NOMO-1 (cell line): ENCODE measurements at regions not wholly inside any gene's neighbourhood (a gene's known extent, or its start where the extent isn't known, plus 50 kb on each side); places are given as distances from the start of the nearest gene placed in this dataset.
"Not testable (repeated sequence)": the region's sequence is repeated elsewhere in the genome, so short reads cannot be mapped to it uniquely, and the experiment has no call there.

Source experiments
- DNase-seq, 2 experiments: peaks; one replicate each; lab custom pipeline; 2025; ENCODE audit not compliant: unreplicated experiment in 2 of 2; lab: John Stamatoyannopoulos, UW

DNA sequence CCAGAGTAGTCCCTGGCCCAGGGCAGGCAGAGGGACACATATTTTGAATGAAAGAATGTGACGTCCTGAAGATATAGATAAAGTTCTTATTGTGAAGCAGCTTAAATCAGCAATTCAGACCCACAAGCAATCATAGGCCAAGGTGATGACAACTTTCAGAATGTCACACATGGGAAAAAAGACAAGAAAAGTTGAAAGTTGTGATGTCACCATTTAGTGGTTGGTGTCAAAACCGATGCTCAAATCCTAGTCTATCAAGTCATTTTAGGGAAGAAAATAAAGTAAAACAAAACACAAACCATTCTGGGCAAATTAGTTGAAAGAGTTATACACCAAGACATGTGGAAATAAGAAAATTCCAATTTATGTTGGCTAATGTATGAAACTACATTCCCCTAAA is 710.8 kb downstream of the DOK5 start:
- no peak for DNase-seq

DNA sequence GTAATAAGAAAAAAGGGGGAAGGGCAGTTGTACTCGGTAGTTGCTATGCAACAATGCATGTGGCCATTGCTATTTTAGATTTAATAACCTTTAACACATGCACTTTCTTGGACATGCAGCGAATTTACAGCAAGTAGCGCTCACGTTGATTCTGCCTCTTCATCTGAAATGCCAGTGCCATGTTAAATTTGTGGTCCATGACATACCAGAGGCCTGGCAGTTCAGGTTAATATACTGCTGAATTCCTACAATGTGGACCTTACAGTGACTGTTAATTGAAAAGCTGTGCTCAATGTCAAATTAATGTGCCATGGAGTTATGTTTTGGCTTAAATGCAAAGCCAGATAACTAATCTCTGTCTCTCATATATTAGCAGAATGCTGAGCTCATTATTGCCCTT is 699.7 kb downstream of the DOK5 start:
- DNase-seq = no peak

DNA sequence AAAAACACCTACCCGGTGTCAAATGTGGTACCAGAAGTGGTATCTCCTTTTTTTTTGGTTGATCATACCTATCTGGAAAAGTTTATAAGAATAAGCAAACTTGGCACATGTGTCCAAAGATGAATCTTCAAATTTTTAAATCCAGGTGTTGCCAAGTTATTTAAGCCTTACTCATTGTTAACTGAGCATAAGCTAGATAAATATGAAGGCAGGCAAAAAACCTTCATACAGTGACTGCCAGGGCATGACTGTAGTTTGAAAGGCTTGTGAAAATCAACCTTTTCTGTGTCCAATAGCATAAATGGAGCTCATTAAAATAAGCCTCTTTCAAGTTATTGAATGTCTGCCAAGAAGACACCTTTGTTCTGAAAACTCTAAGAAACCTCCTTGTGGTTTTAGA is 699.2 kb downstream of the DOK5 start:
- no peak for DNase-seq

DNA sequence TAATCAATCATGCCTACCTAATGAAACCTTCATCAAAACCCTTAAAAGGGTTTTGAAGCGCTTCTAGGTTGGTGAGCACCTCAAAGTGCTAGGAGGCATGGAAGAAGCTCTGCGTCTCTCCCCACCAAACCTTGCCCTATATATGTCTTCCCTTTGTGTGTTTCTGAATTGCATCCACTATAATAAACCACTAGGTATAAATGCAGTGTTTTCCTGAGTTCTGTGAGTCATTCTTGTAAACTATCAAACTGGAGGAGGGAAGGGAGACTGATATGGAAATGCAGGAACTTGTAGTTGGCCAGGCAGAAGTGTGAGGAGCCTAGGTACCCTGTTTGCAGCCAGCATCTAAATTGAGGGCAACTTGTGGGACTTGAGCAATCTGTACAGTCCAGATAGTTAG is 698.8 kb downstream of the DOK5 start:
- no peak for DNase-seq

DNA sequence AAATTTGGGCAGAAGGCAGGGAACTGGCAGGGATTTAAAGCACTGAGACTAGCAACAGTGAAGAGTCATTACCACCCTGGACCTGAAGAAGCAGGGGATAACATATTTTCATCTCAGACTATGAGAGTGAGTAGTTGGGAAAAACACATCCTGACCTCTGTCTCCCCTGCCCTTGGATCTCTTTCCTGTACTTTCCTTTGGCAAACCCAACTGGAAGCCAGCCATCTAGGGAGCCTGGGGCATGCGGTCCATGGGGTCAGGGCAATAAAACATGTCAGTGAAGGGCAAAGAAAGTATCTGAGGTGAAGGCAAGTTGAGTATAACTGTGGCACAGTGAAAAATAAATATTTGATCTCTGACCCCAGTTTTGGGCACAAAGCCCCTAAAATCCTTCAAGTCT is 698.2 kb downstream of the DOK5 start:
- DNase-seq = no peak

DNA sequence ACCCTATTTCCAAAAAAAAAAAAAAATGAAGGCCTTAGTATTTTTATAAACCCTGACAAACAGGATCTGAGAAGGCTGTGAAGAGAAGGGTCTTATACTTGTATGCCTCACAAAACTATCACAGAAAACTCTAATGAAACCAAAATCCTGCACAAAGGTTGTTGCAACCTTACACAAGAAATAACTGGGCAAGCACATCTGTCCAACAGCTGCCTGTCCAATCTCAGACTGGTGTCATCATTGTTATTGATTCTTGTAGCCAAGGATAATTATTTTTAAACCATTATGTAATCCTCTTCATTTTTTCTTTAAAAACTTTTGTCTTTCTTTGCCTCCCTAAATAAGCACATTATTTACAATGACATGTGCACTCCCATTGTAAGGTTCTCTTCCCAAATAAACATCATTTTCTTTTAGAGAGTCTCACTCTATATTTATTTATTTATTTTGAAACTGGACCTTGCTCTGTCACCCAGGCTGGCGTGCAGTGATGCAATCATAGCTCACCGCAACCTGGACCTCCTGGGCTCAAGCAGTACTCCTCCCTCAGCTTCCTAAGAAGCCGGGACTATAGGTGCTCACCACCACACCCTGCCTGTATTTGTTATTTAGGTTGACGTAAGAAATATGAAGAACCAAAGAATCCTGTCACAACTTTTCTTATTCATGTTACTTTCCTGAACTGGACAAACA is 697.1 kb downstream of the DOK5 start:
- DNase-seq = no peak

DNA sequence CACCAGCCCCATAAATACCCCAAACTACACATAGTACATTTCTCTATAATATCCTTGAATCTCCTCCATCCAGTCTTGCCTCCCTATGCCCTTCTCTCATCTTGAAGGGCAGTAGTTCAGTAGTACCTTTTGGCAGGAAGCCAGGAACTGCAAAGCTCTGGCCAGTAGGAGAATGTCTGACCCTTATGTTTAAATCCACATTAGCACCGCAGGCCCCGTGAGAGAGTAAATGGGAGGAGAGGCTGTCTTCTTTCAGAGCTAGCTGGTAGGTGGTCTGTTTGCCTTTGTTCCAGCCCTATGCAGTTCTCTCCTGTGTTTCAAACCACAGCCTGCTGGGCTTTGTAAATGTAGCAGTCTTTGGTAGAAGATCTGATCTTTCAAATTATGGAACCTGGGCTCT is 690.7 kb downstream of the DOK5 start:
- no peak for DNase-seq

DNA sequence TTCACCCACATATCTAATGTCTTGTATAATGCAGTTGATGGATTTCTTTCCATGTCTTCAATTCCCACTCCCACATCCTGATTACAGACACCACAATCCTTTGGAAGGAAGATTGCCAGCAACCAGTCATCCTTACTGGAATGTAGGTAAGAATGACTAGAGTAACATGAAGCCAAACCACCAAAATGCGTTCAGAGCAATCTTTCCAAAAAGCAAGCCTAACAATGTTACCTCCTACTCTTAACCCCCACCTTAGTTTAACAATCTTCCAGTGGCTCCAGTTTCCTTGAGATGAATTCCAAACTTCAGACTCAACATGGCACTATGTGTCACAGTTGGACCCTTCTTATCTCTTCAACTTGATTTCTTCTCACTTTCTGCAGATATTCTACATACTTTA is 685.6 kb downstream of the DOK5 start:
- no peak for DNase-seq

DNA sequence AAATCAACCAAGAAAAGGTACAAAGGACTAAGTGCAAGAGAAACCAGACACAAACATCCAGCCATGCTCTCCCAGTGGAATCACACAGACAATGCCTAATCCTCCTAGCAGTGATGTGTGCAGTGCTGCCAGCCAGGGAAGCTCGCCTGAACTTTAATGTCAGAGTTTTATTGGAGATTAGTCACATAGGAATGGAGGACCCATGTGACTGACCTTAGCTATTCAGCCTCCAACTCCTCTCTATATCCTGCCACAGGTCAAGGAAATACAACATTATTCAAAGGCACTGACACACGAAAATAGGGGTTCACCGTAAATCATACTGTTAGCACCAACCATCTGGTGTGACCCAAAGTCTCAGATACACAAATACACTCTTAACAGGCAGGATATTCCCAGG is 684.6 kb downstream of the DOK5 start:
- no peak for DNase-seq

DNA sequence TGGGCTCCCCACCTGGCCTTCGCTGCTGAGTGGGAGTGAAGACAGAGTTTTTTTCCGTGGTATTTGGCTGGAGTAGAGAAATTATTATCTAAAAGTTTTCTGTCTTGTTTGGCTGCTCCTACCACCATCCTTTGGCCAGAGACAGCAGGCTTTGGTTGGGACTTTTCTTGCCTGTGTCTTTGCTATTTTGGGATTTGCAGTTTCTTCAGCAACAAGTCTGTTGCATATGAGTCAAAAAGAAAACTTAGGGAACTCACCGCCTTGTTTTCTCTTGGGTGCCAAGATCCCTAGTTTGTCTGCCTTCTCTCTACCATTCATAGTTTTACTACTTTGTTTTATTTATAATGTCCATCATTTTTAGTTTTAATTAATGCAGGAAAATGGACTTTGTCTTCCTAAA is 683.8 kb downstream of the DOK5 start:
- no peak for DNase-seq

DNA sequence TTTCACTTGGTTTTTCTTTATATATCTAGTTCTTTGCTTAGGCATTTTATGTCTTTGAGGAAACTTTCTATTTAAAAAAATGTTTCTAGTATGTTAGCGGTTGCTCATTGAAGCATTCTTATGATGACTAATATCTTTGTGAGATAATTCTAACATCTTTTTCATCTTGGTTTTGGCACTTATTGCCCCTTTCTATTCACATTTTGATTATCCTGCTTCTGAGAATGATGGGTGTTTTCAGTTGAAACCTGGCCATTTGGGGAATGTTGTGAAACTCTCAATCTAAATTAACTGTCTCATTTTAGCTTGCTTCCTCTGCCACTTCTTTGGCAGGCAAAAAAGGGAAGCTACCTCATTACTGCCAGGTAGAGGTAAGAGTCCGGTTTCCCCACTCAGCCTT is 683.1 kb downstream of the DOK5 start:
- no peak for DNase-seq

DNA sequence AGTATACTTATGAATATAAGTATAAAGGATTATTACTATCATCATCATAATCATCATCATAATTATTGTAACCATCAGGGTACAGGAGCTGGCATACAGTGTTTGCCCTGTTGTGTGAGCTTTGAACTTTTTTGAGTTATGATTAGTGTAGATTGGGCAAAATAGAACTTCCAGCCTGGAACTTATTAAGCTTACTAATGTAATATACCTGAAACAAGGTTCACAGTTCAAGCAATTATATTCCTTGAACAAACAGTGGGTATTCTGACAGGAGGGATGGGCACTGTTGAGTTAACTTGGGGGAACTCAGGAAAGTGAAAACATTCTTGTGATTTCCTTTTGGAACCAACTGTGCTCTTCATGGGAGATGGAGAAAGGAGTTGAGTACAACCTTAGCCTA is 680.0 kb downstream of the DOK5 start:
- no peak for DNase-seq

DNA sequence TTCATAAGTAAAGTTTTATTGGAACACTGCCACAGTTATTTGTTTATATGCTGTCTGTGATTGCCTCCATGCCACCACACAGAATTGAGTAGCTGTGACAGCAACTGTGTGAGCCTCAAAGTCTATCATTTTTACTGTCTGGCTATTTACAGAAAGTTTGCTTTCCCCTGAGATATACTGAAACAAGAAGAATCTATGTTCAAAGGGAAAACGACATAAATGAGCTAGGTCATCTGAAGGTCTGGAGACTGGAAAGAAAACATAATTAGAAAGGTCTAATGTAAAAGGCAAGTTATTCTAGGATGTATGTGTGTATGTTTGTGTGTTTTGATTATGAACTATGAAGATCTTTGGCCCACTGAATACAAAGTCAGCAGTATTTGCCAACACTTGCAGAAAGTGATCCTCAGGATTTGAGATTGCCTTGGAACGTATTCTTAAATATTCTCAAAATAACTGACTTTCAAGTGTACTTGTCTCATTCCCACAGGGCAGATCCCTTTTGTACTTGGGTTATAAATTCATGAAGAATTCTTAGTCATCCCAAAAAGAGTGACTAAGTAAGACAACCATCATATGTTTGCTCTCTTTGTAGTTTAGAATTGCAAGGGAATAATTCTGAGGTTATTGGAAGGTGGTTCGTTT is 677.7 kb downstream of the DOK5 start:
- no peak for DNase-seq

DNA sequence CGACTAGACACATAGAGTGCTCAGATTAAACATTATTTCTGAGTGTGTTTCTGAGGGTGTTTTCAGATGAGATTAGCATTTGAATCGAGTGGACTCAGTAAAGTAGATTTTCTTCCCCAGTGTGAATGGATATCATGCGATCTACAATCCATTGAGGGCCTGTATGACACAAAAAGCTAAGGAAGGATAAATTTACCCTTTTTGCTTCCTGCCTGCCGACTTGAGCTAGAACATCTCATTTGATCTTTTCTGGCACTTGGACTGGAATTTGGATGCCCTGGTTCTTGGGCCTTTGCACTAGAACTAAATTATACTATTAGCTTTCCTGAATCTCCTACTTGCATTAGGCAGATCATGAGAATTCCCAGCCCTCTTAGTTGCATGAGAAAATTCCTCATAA is 675.8 kb downstream of the DOK5 start:
- no peak for DNase-seq

DNA sequence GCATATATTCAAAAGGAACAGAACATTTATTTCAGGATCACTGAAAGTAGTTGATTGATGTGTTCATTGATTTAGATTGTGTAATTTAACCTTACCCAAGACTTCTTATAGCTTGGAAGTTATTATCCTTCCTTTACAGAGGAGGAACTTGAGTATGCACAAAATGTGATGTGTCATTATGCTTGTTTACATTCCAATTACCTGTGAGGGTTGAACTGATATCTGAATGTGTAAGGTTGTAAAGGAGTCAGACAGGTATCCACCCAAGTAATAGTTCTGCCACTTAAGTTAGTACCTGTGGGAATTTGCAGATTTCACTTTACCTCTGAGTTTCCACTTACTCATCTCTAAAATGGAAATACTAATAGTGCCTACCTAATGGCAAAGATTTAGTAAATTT is 668.2 kb downstream of the DOK5 start:
- no peak for DNase-seq

DNA sequence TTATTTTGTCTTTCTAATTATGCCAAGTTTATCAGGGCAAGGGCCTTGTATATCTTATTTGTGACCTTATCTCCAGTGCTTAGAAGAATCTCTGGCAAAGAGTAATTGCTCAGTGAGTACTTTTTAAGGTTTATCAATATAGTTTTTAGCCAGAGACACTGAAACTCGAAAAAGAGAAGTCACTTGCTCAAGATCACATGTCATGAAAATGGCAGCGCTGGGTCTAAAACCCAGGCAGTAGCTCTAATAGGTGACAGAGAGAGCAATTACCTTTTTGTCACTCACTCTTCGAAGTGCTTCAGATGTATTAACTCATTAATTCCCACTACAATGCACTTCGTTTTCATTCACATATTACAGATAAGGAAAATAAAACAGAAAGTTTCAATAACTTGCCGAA is 667.5 kb downstream of the DOK5 start:
- no peak for DNase-seq

DNA sequence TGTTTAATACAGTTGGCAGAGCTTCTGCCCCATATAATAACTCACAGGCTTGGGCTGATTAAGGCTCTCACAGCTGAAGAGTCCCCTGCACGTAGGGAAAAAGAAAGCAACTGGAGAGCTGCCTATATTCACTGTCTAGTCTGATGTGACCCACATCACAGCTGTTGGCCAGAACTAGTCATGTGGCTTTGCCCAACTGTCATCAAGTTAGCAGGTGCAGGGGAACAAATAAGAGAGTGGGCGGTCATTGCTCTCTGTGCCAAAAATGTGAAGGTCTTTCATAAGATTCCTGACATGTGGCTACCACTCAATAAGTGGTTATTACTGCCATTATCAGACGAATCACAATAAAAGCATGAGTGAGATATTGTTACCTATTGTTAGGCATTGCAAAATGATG is 665.2 kb downstream of the DOK5 start:
- no peak for DNase-seq

DNA sequence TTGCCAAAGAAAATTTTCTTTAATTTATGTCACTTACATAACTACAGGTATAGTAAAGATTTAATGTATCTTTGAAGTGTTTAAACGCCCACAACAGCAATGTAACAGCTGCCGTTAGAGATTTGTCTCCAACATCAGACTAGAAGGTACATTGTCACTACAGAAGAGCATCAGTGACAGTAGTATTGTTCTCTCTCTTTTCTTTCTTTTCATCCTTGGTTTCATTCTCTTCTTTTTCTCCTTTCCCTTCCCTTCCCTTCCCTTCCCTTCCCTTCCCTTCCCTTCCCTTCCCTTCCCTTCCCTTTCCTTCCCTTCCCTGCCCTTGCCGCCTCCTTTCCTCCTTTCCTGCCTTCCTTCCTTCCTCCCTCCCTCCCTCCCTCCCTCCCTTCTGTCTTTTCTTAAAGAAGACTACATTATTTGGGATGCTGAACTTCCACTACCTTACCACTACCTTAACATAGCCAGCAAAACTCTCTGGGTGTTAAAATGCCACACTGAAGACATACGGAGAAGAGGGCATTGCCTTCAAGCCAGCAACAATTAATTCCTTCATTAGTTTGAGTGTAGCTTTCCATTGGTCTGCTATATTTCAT is 663.9 kb downstream of the DOK5 start:
- DNase-seq = no peak

DNA sequence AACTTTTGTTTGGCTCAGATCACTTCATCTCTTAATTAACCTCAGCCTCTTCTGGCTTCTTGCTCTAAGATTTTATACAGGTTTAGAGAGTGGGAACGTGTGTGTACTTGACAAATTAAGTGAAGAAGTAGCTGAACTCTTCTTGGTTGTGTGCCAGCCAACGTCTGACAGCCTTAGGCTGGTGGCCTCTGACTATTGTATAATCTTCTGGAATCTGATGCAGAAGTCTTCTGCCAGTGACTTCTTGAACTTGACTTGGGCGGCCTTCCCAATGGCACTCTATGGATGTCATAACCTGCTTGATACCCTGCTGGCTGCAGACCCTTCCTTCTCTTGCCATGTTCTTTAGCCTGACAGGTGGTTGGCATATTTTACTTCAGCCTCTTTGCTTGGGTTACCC is 660.5 kb downstream of the DOK5 start:
- DNase-seq = no peak

DNA sequence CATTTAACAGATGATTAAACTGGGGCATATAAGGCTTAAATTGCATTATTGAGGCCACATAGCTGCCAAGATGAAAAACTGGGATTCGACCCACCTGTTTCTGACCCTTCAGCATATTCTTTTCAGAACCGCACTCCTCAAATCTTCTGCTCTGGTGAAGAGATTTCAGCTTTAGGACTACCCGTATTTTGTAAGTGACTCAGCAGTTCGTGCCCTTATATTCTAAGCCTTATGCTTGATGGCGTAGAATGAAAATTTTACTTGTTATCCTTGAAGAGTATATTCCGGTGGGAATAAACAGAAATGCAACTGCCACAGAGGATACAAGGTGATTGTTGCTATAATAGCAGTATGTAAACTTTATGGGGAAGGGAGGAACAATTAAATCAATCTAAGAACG is 657.1 kb downstream of the DOK5 start:
- DNase-seq = no peak

DNA sequence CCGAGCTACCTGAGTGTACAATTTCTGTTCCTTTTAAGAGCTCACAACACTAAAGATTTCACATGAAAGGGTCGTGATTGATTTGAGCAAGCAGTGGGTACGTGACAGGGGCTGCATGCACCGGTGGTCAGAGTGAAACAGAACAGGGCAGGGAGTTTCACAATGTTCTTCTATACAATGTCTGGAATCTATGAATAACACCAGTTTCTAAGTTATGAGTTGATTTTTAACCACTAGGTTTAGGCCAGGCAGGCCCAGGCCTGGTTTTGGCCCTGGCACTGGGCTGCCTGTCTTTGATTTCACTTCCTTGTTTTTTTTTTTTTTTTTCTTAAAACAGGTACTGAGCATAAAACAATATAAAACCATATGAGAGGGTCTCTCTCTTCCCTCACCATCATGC is 642.2 kb downstream of the DOK5 start:
- not testable (repeated sequence) for DNase-seq

DNA sequence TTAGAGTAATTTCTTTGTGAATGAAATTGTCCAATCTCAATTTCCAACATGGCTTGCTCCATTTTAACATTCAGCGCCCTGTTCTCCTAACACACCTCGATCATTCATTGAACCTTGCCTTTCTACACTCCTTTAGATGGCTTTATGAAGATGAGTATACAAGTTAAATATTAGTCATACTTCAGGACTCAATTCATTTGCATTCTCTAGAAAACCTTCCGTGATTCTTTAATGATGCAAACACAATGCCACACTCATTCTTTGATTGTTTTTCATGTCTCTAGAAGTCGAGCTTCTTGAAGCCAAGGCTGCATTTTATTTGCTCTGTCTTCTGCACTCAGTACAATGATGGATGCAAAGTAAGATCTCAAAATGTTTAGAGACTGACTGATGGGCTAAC is 641.2 kb downstream of the DOK5 start:
- no peak for DNase-seq

DNA sequence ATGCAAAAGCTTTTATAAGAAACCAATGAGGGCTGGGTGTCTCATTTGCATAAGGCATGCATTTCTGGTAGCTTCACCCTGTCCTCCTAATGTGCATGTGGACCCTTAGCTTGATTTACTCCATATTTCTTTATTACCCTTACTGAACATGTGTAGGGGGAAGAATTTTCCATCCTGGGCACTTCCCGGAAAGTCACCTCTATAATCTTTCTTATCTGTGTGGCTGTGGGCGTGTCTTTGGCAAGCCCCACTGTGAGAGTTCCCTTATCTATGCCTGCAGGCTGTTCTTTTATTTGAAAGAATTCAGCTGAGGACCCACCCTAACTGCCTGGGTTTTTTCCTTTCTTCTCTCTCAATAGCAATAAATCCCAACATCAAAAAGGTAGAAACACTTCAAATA is 627.8 kb downstream of the DOK5 start:
- DNase-seq = no peak
